Skeletal muscle tissue (tissue), 3 donors: ENCODE measurements at regions not wholly inside any gene's neighbourhood (a gene's known extent, or its start where the extent isn't known, plus 50 kb on each side); places are given as distances from the start of the nearest gene placed in this dataset.

ENCODE experiments used
- H3K27ac ChIP-seq: one replicate; pipeline ENCODE4 v1.7.0; 2013; ENCODE audit warnings: mild to moderate bottlenecking, low read depth, low read length, inconsistent platforms
- H3K27me3 ChIP-seq, 3 donors: one replicate each; pipeline ENCODE4 v1.7.0; 2013; ENCODE audit warnings: low read length in 3 of 3; ENCODE audit not compliant: control insufficient read depth in 3 of 3, insufficient read depth in 3 of 3
- H3K36me3 ChIP-seq, 3 donors: one replicate each; pipeline ENCODE4 v1.7.0; 2013; ENCODE audit warnings: low read length in 3 of 3; ENCODE audit not compliant: control insufficient read depth in 3 of 3, insufficient read depth in 3 of 3
- H3K4me1 ChIP-seq, 3 donors: one replicate each; pipeline ENCODE4 v1.7.0; 2013; ENCODE audit warnings: low read length in 3 of 3, mild to moderate bottlenecking in 3 of 3; ENCODE audit not compliant: control insufficient read depth in 3 of 3, insufficient read depth in 3 of 3
- H3K4me3 ChIP-seq, 3 donors: one replicate each; pipeline ENCODE4 v1.7.0; 2013; ENCODE audit warnings: low read length in 3 of 3
- H3K9ac ChIP-seq, 3 donors: one replicate each; pipeline ENCODE4 v1.7.0; 2013; ENCODE audit warnings: low read length in 3 of 3, mild to moderate bottlenecking in 3 of 3, moderate library complexity in 2 of 3, low read depth in 1 of 3
- H3K9me3 ChIP-seq, 3 donors: one replicate each; pipeline ENCODE4 v1.7.0; 2013; ENCODE audit warnings: low read length in 3 of 3; ENCODE audit not compliant: control insufficient read depth in 3 of 3
- donor health status: Osteomylitis.

DNA sequence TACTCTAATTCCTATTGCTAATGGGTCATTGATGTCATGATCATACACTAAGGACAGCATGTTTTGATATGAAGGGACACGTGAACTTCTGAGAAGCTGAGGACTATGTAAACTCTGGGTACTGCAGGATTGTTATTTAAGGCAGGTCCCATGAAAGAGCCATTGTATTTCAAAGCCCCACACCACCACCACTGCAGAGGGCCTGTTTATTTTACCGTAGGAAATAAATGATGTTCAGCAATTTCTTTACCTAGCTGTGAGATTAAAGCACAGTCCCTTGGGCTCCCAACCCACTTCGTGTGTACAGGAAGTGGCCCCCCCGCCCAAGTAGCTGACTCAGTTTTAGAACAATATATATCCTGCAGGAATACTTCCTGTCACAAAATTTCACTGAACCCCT is 89.8 kb upstream of the ACSL4 start:
- no peak overlapping the region for H3K4me3 ChIP-seq
- no peak overlapping the region for H3K27ac ChIP-seq
- no peaks in the 10 kb centered on the region for H3K9me3 ChIP-seq
- H3K36me3 ChIP-seq = no peaks in the 10 kb centered on the region
- H3K9ac ChIP-seq = no peak overlapping the region
- peaks cover 0 to 7% (median 0%) of the 10 kb centered on the region in 3 donors for H3K27me3 ChIP-seq
- H3K4me1 ChIP-seq = no peaks in the 10 kb centered on the region

- Histone ChIP-seq H3K27me3 (no peaks in the 10 kb centered on the region), H3K9me3 (no peaks in the 10 kb centered on the region), H3K9ac (no peak overlapping the region), H3K27ac (no peak overlapping the region), H3K4me1 (no peaks in the 10 kb centered on the region), H3K36me3 (no peaks in the 10 kb centered on the region), H3K4me3 (no peak overlapping the region)
Observed at GRCh38 chrX:109826954-109827708, 94.1 kb upstream of the ACSL4 start.

DNA sequence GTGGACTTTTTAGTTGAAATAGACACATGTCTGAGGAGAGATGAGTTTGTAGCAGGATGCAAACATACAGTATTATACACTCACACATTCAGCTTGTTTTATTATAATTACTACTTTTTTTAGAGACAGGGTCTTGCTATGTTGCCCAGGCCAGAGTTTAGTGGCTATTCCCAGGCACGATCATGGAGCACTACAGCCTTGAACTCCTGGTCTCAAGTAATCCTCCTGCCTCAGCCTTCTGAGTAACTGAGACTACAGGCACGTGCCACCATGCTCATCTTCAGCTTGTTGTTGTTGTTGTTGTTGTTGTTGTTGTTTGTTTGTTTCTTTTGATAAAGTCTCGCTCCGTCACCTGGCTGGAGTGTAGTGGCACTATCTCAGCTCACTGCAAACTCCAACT is 94.7 kb upstream of the ACSL4 start:
- H3K4me1 ChIP-seq = no peaks in the 10 kb centered on the region
- no peak overlapping the region for H3K9ac ChIP-seq
- H3K27ac ChIP-seq = no peak overlapping the region
- H3K9me3 ChIP-seq = no peaks in the 10 kb centered on the region
- H3K36me3 ChIP-seq = no peaks in the 10 kb centered on the region
- no peak overlapping the region for H3K4me3 ChIP-seq
- H3K27me3 ChIP-seq = peaks cover 0 to 2% (median 0%) of the 10 kb centered on the region in 3 donors

GRCh38 chrX:109830157-109830703 is 97.2 kb upstream of the ACSL4 start:
- no peaks in the 10 kb centered on the region for H3K4me1 ChIP-seq
- H3K9ac ChIP-seq = no peak overlapping the region
- no peaks in the 10 kb centered on the region for H3K36me3 ChIP-seq
- no peaks in the 10 kb centered on the region for H3K9me3 ChIP-seq
- H3K27me3 ChIP-seq = peaks cover 0 to 2% (median 0%) of the 10 kb centered on the region in 3 donors
- H3K4me3 ChIP-seq = no peak overlapping the region
- H3K27ac ChIP-seq = no peak overlapping the region

- Histone ChIP-seq H3K36me3 (no peaks in the 10 kb centered on the region), H3K9me3 (no peaks in the 10 kb centered on the region), H3K27me3 (peaks cover 0 to 2% (median 0%) of the 10 kb centered on the region in 3 donors), H3K4me1 (no peaks in the 10 kb centered on the region), H3K27ac (no peak overlapping the region), H3K4me3 (no peak overlapping the region), H3K9ac (no peak overlapping the region)
Observed at GRCh38 chrX:109830704-109831206, 97.7 kb upstream of the ACSL4 start.

GRCh38 chrX:109831326-109831985 is 98.4 kb upstream of the ACSL4 start:
- H3K36me3 ChIP-seq = no peaks in the 10 kb centered on the region
- H3K9ac ChIP-seq = no peak overlapping the region
- no peak overlapping the region for H3K4me3 ChIP-seq
- H3K27me3 ChIP-seq = peaks cover 0 to 2% (median 0%) of the 10 kb centered on the region in 3 donors
- no peaks in the 10 kb centered on the region for H3K4me1 ChIP-seq
- no peaks in the 10 kb centered on the region for H3K9me3 ChIP-seq
- H3K27ac ChIP-seq = no peak overlapping the region

DNA sequence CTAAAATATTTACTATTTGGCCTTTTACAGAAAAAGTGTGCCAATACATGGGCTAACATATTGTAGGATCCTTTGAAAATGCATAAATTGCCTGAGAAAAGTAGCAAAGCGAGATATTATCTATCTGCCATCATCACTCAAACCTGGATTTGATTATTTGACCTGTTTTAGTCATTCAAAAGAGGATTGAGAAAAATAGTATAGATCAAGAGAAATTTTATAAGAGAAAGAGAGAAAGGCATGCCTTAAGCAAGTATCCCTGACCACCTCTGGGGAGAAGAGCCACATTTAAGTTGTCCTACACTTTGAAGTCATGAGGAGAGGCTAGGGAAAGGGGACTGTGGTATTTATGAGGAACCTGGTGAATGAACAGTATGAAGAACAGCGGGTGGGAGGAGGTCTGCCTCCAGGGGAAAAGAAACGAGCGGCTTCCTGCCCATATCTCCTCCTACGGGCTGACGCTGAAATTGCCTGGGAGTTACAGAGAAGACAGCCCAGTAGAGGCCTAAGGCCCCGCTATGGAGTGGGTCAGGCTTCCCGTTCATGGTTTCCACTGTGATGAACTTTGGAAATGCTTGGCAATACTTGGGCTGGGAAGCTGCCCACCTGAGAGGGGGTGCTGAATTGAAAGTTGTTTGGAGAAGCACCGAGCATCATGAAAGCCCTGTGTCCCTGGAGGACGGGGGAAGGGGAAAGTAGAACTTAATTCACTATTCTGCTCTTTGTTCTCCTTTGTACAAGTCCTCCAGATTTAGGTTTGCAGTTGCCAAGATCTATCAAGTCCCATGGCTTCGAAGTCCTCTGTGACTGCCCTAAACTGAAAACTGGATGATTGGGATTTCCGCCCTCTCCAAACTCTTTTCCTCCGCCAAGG is 106.9 kb upstream of the ACSL4 start:
- no peak overlapping the region for H3K4me3 ChIP-seq
- no peaks in the 10 kb centered on the region for H3K27me3 ChIP-seq
- H3K36me3 ChIP-seq = no peaks in the 10 kb centered on the region
- H3K9ac ChIP-seq = no peak overlapping the region
- H3K9me3 ChIP-seq = peaks cover 0 to 2% (median 0%) of the 10 kb centered on the region in 3 donors
- H3K27ac ChIP-seq = peak overlapping the region; percentile 45
- peaks cover 0 to 6% (median 0%) of the 10 kb centered on the region in 3 donors for H3K4me1 ChIP-seq

- Histone ChIP-seq H3K36me3 (no peaks in the 10 kb centered on the region), H3K27ac (peak overlapping the region; percentile 45), H3K27me3 (no peaks in the 10 kb centered on the region), H3K9ac (no peak overlapping the region), H3K4me1 (peaks cover 0 to 6% (median 0%) of the 10 kb centered on the region in 3 donors), H3K4me3 (no peak overlapping the region), H3K9me3 (peaks cover 0 to 2% (median 0%) of the 10 kb centered on the region in 3 donors)
Observed at GRCh38 chrX:109840585-109840984, 107.5 kb upstream of the ACSL4 start.

GRCh38 chrX:109841257-109841656 is 108.2 kb upstream of the ACSL4 start:
- Histone ChIP-seq H3K36me3 (no peaks in the 10 kb centered on the region), H3K4me3 (no peak overlapping the region), H3K9ac (no peak overlapping the region), H3K9me3 (peaks cover 0 to 2% (median 0%) of the 10 kb centered on the region in 3 donors), H3K4me1 (peaks cover 0 to 6% (median 0%) of the 10 kb centered on the region in 3 donors), H3K27ac (no peak overlapping the region), H3K27me3 (no peaks in the 10 kb centered on the region)
